GM23338 (cell line): ENCODE measurements at regions not wholly inside any gene's neighbourhood (a gene's known extent, or its start where the extent isn't known, plus 50 kb on each side); places are given as distances from the start of the nearest gene placed in this dataset.

ENCODE experiments used
- ATAC-seq: fragments of 200-7000 bp; cut with Tn5 transposase; 3 replicates; pipeline ENCODE4 v1.9.1; 2020
- DNase-seq: peaks from one replicate; pipeline ENCODE4 v3.0.0-alpha.2; 2015; ENCODE audit warnings: low spot score
- H2AFZ ChIP-seq: fragments of 200-600 bp; sonication (generic); 2 replicates; pipeline ENCODE4 v1.8.0; 2016; ENCODE audit warnings: antibody characterized with exemption, mild to moderate bottlenecking, moderate library complexity
- H3F3A ChIP-seq: fragments of 200-600 bp; sonication (generic); replicated peaks from 2 replicates; pipeline ENCODE4 v1.8.0; 2017; ENCODE audit warnings: antibody characterized with exemption, mixed run types, low read depth
- H3K27ac ChIP-seq: fragments of 200-600 bp; sonication (generic); 2 replicates; pipeline ENCODE4 v1.6.1; 2016; ENCODE audit warnings: low read depth
- H3K27me3 ChIP-seq: fragments of 200-600 bp; sonication (generic); 2 replicates; pipeline ENCODE4 v1.8.0; 2016; ENCODE audit warnings: mild to moderate bottlenecking, mixed run types, moderate library complexity; ENCODE audit not compliant: insufficient read depth
- H3K36me3 ChIP-seq: fragments of 200-600 bp; sonication (generic); 2 replicates; pipeline ENCODE4 v1.8.0; 2016; ENCODE audit warnings: mild to moderate bottlenecking; ENCODE audit not compliant: insufficient read depth
- H3K4me1 ChIP-seq: fragments of 200-600 bp; sonication (generic); 2 replicates; pipeline ENCODE4 v1.8.0; 2016; ENCODE audit warnings: mild to moderate bottlenecking, moderate library complexity; ENCODE audit not compliant: insufficient read depth
- H3K4me2 ChIP-seq: fragments of 200-600 bp; sonication (generic); 2 replicates; pipeline ENCODE4 v1.7.1; 2017; ENCODE audit warnings: mixed run types
- H3K4me3 ChIP-seq: fragments of 200-600 bp; sonication (generic); 2 replicates; pipeline ENCODE4 v1.6.1; 2016; ENCODE audit warnings: mixed run types
- H3K79me2 ChIP-seq: fragments of 200-600 bp; sonication (generic); replicated peaks from 2 replicates; pipeline ENCODE4 v1.8.0; 2017; ENCODE audit warnings: mild to moderate bottlenecking; ENCODE audit not compliant: insufficient read depth
- H3K9me2 ChIP-seq: fragments of 200-600 bp; sonication (generic); 2 replicates; pipeline ENCODE4 v1.8.0; 2017; ENCODE audit not compliant: insufficient read depth
- H4K20me1 ChIP-seq: fragments of 200-600 bp; sonication (generic); replicated peaks from 2 replicates; pipeline ENCODE4 v1.8.0; 2017; ENCODE audit warnings: mild to moderate bottlenecking; ENCODE audit not compliant: insufficient read depth
- H3K27ac Mint-ChIP-seq: 2 replicates; pipeline ENCODE4 v1.8.0; 2020; ENCODE audit warnings: inconsistent platforms, mild to moderate bottlenecking, moderate library complexity, mixed read lengths
- H3K27me3 Mint-ChIP-seq: 3 replicates; pipeline ENCODE4 v1.8.0; 2022; ENCODE audit warnings: low read depth, mild to moderate bottlenecking, moderate library complexity, mixed read lengths, inconsistent platforms; ENCODE audit not compliant: insufficient read depth, poor library complexity
- H3K36me3 Mint-ChIP-seq: 3 replicates; pipeline ENCODE4 v1.8.0; 2021; ENCODE audit warnings: low read depth, mild to moderate bottlenecking, inconsistent platforms, moderate library complexity, mixed read lengths
- H3K4me1 Mint-ChIP-seq: 3 replicates; pipeline ENCODE4 v1.8.0; 2020; ENCODE audit warnings: mild to moderate bottlenecking, inconsistent platforms, mixed read lengths
- H3K4me3 Mint-ChIP-seq: 3 replicates; pipeline ENCODE4 v1.8.0; 2021; ENCODE audit warnings: moderate library complexity, mild to moderate bottlenecking, inconsistent platforms, mixed read lengths
- H3K9me3 Mint-ChIP-seq: 3 replicates; pipeline ENCODE4 v1.8.0; 2020; ENCODE audit warnings: moderate library complexity, mild to moderate bottlenecking, inconsistent platforms, mixed read lengths
- CREB1 ChIP-seq: fragments of 250-450 bp; sonication (Bioruptor Pico); IDR thresholded peaks from 2 replicates; pipeline ENCODE4 v1.5.0; 2020; ENCODE audit warnings: low read depth, mild to moderate bottlenecking, moderate library complexity
- CTCF ChIP-seq, 2 experiments: fragments of 200-600 bp in 1 of 2; sonication (generic) in 1 of 2; conservative IDR thresholded peaks; 2 replicates each; pipeline versions ENCODE4 v1.5.1 to v1.6.1; 2016 to 2017; ENCODE audit warnings: antibody characterized with exemption in 2 of 2, low read depth in 2 of 2, mild to moderate bottlenecking in 2 of 2, moderate library complexity in 1 of 2
- EZH2phosphoT487 ChIP-seq: fragments of 200-600 bp; sonication (generic); IDR thresholded peaks from one replicate; pipeline ENCODE4 v1.8.1; 2018; ENCODE audit warnings: antibody characterized with exemption; ENCODE audit not compliant: unreplicated experiment
- JUNB ChIP-seq: IDR thresholded peaks from one replicate; pipeline ENCODE4 v1.6.1; 2016; ENCODE audit warnings: antibody characterized with exemption; ENCODE audit not compliant: unreplicated experiment
- NANOG ChIP-seq: IDR thresholded peaks from 2 replicates; pipeline ENCODE4 v1.6.1; 2016; ENCODE audit warnings: antibody characterized with exemption, borderline replicate concordance
- POLR2AphosphoS5 ChIP-seq: IDR thresholded peaks from 2 replicates; pipeline ENCODE4 v1.6.1; 2016; ENCODE audit warnings: antibody characterized with exemption, low read depth
- REST ChIP-seq: IDR thresholded peaks from one replicate; pipeline ENCODE4 v1.6.1; 2018; ENCODE audit warnings: antibody characterized with exemption; ENCODE audit not compliant: unreplicated experiment
- STAT1 ChIP-seq: IDR thresholded peaks from one replicate; pipeline ENCODE4 v1.6.1; 2016; ENCODE audit warnings: antibody characterized with exemption; ENCODE audit not compliant: unreplicated experiment
- TF ChIP-seq, protein P1 (sequence below): fragments of 250-450 bp; sonication (Bioruptor Pico); IDR thresholded peaks from 2 replicates; pipeline ENCODE4 v1.5.0; 2020; ENCODE audit warnings: mild to moderate bottlenecking, moderate library complexity

GRCh38 chrX:39519566-39520301, 578.0 kb downstream of the BCOR start:
- 0 out of 3 replicates have a peak, but pooled peaks cover 5% of the 10 kb centered on the region for H3K9me3 Mint-ChIP-seq
- Histone ChIP-seq H3K27me3 (no peaks in the 10 kb centered on the region), H3K36me3 (no peaks in the 10 kb centered on the region), H3K27ac (no peak overlapping the region), H3F3A (no peaks in the 10 kb centered on the region), H3K9me2 (no peaks in the 10 kb centered on the region), H3K79me2 (no peaks in the 10 kb centered on the region), H3K4me3 (no peak overlapping the region), H2AFZ (no peak overlapping the region), H4K20me1 (no peaks in the 10 kb centered on the region), H3K4me1 (no peaks in the 10 kb centered on the region), H3K4me2 (no peak overlapping the region)
- H3K4me3 Mint-ChIP-seq = no peak overlapping the region
- TF ChIP-seq CTCF (conservative IDR thresholded peaks at IDR 0.05; ENCODE audit: low read depth in 2 of 2) = no peak
- no peak for TF ChIP-seq JUNB
- no peak for TF ChIP-seq STAT1
- no peak for TF ChIP-seq POLR2AphosphoS5
- no peak for TF ChIP-seq NANOG
- TF ChIP-seq REST = no peak
- TF ChIP-seq EZH2phosphoT487 = no peak
- no peak for TF ChIP-seq CREB1
- TF ChIP-seq, protein P1, sequence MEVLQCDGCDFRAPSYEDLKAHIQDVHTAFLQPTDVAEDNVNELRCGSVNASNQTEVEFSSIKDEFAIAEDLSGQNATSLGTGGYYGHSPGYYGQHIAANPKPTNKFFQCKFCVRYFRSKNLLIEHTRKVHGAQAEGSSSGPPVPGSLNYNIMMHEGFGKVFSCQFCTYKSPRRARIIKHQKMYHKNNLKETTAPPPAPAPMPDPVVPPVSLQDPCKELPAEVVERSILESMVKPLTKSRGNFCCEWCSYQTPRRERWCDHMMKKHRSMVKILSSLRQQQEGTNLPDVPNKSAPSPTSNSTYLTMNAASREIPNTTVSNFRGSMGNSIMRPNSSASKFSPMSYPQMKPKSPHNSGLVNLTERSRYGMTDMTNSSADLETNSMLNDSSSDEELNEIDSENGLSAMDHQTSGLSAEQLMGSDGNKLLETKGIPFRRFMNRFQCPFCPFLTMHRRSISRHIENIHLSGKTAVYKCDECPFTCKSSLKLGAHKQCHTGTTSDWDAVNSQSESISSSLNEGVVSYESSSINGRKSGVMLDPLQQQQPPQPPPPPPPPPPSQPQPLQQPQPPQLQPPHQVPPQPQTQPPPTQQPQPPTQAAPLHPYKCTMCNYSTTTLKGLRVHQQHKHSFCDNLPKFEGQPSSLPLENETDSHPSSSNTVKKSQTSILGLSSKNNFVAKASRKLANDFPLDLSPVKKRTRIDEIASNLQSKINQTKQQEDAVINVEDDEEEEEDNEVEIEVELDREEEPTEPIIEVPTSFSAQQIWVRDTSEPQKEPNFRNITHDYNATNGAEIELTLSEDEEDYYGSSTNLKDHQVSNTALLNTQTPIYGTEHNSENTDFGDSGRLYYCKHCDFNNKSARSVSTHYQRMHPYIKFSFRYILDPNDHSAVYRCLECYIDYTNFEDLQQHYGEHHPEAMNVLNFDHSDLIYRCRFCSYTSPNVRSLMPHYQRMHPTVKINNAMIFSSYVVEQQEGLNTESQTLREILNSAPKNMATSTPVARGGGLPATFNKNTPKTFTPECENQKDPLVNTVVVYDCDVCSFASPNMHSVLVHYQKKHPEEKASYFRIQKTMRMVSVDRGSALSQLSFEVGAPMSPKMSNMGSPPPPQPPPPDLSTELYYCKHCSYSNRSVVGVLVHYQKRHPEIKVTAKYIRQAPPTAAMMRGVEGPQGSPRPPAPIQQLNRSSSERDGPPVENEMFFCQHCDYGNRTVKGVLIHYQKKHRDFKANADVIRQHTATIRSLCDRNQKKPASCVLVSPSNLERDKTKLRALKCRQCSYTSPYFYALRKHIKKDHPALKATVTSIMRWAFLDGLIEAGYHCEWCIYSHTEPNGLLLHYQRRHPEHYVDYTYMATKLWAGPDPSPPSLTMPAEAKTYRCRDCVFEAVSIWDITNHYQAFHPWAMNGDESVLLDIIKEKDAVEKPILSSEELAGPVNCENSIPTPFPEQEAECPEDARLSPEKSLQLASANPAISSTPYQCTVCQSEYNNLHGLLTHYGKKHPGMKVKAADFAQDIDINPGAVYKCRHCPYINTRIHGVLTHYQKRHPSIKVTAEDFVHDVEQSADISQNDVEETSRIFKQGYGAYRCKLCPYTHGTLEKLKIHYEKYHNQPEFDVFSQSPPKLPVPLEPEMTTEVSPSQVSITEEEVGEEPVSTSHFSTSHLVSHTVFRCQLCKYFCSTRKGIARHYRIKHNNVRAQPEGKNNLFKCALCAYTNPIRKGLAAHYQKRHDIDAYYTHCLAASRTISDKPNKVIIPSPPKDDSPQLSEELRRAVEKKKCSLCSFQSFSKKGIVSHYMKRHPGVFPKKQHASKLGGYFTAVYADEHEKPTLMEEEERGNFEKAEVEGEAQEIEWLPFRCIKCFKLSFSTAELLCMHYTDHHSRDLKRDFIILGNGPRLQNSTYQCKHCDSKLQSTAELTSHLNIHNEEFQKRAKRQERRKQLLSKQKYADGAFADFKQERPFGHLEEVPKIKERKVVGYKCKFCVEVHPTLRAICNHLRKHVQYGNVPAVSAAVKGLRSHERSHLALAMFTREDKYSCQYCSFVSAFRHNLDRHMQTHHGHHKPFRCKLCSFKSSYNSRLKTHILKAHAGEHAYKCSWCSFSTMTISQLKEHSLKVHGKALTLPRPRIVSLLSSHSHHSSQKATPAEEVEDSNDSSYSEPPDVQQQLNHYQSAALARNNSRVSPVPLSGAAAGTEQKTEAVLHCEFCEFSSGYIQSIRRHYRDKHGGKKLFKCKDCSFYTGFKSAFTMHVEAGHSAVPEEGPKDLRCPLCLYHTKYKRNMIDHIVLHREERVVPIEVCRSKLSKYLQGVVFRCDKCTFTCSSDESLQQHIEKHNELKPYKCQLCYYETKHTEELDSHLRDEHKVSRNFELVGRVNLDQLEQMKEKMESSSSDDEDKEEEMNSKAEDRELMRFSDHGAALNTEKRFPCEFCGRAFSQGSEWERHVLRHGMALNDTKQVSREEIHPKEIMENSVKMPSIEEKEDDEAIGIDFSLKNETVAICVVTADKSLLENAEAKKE (CRISPR knock-in tag) = no peak
- ATAC-seq = no peak
- H3K4me1 Mint-ChIP-seq = peaks cover 14% of the 10 kb centered on the region
- no peaks in the 10 kb centered on the region for H3K27me3 Mint-ChIP-seq
- H3K27ac Mint-ChIP-seq = no peak overlapping the region
- no peaks in the 10 kb centered on the region for H3K36me3 Mint-ChIP-seq
- DNase-seq = no peak
